ENCODE measurements at regions not wholly inside any gene's neighbourhood (a gene's known extent, or its start where the extent isn't known, plus 50 kb on each side); places are given as distances from the start of the nearest gene placed in this dataset.
A peak's percentile ranks its signal among the peaks of the same experiment; 100 is the strongest.
"Not testable (repeated sequence)": the region's sequence is repeated elsewhere in the genome, so short reads cannot be mapped to it uniquely, and the experiment has no call there.

DNA sequence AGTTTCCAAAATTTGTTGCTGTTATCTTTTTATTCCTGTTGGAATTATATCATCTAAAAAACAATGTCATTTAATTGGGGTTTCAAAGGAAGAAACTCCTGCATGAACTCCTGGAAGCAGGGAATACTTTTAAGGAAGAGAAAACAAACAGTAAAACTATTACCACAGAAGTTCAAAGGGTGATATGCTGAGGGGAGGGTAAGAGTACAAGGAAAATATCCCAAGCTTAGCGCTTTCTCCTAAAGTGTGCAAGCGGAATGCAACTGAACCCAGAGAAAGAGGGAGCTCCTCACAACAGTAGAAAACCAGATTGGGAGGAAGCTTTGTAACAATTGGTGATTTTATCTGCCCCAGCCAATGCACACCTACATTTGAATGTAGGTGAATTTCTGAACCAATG, 175.1 kb downstream of the NUFIP1 start:
- DNase-seq (no peak), ATAC-seq (no peak)

DNA sequence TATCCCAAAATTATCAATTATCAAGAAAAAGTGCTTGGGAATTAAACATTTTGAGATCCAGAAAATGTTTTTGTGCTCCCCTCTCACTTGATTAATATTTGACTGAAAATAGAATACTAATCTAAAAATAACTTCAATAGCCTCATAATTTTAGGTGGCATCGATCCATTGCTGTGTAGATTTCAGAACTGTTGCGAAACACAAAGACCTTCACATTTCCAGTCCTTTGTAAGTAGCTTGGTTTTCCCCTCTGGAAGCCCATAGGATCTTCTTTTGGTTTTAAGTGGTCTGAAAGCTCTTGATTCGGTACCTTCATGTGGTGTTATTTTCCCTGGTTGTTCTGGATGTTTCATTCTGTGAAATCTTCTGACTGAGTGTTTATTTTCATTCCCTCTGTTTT, 176.5 kb downstream of the NUFIP1 start:
- DNase-seq (no peak), ATAC-seq (no peak)

DNA sequence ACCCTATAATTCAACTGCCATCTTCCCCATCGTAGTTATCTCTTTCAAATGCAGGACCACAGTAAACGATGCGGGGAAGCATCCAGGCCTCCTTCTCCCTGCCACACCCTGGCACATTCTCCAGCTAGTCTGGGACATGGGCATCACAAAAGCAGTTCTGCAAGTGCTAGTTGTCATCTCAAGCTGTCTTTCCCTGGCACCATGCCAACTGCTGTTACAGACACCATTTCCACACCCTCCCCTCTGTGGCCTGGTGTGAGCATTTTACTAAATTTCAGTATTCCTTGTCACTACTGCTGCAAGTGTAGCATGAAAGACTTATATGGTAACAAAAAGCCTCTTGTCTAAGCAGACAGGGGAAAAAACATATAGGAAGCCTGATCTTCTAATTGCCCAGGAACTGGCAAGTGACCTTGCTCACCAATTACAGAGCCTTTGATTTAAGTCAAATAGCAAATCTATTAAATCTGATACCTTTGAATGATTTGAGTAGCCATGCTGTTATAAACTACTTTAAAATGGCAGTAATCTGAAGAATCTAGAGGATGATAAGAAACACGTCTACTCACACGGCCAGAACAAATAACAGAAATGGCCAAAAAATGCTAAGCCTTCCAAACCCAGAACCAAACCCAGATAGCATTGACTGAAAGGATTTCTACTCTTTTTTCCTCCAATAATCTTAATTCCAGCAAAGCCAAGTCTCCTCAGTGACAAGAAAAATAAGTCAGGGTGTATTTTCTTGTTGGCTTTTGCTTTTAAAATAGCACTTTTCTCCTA, 179.0 kb downstream of the NUFIP1 start:
- ATAC-seq: no peak
- no peak for DNase-seq

DNA sequence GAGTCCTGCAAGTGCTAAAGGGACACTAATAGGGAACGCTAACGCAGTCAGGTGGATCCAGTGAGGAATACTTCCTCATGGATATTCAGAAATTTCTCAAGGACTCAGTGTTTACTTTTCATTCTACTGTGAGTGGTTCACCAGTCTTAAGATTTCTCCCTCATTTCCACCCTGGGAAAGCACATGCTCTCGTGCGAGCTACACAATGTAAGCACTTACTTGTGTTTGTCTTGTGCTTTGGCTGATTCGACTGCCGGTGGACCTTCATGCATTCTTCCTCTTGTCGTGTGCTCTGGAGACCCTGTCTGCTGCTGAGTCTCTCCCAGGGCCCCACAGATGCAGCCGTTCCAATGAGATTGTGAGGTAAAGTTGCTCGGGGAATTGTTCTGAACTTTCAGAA, 180.1 kb downstream of the NUFIP1 start:
- DNase-seq (no peak), ATAC-seq (no peak)

DNA sequence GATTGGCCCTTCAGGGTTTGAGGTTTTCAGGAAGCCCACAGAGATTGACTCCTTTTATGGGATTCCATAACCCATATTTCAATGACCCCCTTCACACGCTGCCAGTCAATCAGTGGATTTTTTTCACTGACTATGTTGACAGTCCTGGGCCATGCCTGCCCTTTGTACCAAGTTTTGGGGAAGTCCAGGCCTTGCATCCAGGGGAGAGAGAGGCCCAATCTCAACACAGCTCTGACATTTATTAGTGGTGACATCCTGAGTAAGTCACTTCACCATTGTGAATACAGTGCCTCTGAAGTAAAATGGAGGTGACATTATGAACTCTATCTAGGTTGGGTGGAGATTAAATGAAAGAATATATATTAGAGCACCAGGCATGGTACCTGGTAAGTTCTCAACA, 181.1 kb downstream of the NUFIP1 start:
- DNase-seq: no peak
- no peak for ATAC-seq

DNA sequence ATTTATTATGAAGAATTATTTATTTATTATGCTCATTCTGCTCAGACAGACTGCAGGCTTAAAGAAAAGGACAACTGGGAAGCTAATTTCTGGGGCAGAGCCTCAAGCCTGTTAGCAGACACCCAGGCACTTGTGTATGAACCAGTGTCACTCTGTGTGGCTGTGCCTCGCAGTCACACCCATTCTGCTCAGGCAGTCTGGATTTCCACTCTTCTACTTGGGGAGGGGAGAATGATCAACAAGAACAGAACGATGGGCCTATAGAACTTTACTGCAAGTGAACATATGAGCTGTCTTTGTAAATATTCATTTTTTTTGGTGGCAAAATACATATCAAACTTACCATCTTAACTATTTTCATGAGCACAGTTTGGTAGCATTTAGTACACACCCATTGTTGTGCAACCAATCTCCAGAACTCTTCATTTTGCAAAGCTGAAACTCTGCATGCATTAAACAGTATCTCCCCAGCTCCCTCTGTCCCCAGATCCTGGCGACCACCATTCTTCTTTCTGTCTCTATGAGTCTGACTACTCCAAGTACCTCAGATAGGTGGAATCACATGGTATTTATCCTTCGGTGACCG, 181.7 kb downstream of the NUFIP1 start:
- ATAC-seq (no peak), DNase-seq (no peak)

DNA sequence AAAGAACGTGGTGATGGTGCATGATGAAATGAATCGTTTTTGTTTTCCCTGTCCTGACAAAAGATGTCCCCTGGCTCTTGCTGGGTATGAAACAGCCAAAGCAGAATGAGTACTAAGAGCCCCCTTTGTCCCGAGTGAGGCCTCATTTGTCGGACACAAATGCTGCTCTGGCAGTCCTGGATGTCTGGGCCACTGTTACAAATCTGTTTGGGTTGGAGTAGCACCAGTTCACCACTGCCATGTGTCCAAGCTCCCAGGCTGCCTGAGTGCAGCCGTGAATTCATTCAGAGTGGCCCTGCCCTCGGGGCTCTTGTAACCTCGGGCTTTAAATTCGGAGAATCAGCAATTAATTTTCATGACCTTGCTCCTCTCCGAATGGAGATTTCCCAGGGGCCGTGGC, 182.4 kb downstream of the NUFIP1 start:
- ATAC-seq (no peak), DNase-seq (no peak)

DNA sequence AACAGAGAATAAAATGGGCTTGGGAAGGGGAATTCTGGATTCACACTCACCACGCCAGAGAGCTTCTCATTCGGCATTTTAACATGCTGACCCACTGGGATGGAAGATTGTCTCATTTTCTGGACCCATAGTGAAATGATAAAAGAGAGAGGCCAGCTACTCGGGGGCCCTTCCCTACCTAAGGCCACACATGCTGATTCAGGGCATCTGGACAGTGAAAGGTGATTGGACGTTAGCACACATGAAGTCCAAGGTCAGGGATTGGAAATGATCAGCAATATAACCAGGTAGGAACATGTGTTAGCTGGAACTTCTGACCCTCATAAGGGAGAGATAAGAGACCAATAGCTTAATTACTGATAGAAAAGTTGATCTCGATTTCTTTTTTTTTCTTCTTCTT, 183.7 kb downstream of the NUFIP1 start:
- ATAC-seq (no peak), DNase-seq (no peak)

DNA sequence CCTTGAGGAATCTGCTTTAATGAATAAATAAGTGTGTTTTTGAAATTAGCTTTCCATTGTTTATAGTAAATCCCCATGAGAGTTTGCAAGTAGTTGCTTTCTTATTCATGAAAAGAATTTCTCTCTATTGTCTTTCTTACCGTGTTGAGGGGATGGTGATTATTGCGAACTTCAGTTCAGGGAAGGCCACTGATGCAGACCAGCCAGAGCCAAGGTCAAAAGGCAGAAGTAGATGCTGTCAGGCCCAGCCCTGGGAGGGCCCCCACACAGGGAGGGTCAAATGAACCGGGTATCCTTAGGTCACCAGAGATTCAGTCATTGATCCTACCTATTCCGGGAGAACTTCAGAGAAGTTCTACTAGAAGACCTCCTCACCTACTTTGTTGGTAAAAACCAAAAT, 185.9 kb downstream of the NUFIP1 start:
- DNase-seq (no peak), ATAC-seq (no peak)

DNA sequence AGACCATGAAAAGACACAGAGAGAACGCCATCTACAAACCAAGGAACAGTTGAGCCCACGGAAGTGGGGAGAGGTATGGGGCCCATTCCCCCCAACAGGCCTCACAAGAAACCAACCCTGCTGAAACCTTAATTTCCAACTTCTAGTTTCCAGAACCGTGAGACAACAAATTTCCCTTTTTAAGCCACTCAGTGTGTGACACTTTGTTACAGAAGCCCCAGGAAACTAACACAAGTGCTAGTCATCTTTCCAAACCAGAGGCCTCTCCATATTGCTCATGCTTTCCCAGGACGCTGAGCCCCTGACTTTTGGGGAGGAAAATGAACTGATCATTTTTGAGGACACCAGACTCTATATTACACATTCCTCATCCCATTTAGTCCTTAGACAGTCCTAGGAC, 186.8 kb downstream of the NUFIP1 start:
- no peak for DNase-seq
- peak; percentile 9 for ATAC-seq

DNA sequence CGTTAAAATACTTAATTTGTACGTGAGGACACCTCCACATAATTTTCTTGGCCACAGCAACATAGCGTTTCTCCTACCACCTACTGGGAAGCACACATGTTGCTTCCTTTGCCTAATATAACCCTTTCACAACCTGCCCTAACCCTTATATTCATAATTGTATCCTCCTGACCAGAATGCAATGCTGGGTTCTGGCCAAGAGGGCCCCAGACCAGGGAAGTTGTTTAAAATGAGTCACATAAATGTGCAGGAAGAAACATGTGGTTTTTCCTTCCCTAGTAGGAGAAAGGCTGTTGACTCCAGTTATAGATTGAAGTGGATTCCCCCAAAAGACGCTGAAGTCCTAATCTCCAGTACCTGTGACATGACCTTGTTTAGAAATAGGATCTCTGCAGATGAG, 187.3 kb downstream of the NUFIP1 start:
- no peak for DNase-seq
- no peak for ATAC-seq

DNA sequence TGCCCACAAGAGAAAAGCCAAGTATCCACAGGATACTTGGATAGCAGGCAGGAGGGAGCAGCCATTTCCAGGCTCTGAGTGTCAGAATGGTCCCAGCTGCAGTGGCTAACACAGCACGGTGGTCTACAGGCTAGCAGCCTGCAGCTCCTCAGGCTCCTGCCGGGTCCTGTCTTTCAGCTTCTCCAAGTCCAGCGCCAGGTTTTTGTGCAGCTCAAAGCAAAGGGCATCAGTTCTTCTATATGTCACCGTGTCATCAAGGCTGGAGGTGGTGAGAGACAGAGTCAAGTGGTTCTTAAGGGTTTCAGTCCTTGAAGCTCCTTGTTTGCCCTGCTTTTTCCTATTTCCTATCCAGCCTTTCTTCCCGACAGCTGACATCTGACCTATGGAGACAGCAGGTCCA, 188.6 kb downstream of the NUFIP1 start:
- no peak for ATAC-seq
- DNase-seq: no peak

DNA sequence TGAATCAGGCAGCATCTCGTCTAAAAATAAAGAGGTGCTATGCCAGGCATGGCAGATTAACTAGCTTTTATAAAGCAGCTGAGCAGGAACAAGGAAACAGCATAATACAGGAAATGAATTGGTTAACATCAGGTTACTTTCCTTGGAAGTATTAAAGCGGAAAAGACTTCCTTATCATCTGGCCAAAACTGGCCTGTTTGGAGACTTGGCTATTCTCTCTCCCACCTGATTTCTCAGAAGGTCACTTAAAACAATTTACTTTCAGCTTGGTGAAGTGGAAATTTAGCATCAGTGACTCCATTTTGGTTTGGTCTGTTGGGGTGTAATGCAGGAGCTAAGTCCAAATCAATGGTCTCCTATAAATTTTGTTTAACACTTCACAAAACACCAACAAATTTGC, 191.6 kb downstream of the NUFIP1 start:
- no peak for ATAC-seq
- no peak for DNase-seq

DNA sequence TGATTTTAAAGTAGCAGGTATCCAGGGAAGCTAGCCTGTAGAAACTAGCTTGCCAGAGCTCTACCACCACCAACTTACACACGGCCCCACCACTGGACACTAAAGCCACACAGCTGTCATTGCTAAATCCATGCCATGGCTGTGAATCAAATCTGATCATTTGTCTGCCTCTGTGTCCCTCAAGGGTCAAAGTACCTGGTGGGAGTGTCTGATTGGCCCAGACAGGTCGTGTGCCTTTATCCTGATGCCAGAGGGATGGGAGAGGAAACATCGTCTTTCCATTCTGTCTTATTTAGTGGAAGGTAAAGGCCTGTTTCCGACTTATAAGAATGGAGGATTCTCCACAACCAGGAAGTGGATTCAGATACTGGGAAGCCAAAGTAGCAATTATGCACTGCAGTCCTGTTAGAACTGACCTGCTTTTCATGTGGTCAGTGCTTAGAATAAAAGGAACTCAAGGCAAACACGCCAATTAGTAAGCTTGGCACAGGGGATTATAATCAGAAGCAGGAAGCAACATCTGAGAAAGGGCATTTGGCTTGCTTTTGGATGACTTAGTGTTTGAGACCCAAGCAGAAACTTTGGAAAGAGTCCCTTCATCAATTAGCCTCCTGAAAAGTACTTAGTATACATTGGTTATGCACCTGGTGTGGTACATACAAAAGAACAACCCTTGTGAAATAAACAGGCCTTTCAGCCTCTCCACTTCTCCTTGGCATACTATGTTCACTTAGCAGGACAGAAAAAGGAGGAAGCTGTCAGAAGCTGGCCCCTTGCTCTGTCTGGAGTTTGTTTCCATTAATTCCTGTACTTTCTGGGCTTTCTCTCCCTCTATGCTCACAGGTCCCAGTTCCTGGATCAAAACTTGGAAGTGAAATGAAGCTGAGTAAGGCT, 192.4 kb downstream of the NUFIP1 start:
- no peak for ATAC-seq
- DNase-seq: no peak

DNA sequence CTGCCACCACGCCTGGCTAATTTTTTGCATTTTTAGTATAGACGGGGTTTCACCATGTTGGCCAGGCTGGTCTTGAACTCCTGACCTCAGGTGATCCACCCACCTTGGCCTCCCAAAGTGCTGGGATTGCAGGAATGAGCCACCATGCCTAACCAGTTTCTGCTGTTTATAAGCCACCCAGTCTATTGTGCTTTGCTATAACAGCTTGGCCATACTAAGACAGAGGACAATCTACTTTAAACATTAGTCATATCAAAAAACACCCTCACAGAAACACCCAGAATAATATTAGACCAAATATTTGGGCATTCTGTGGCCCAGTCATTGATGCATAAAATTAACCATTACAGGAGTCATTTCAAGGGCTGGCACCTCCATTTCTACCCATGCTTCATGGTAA, 193.2 kb downstream of the NUFIP1 start:
- ATAC-seq, DNase-seq: not testable (repeated sequence)

DNA sequence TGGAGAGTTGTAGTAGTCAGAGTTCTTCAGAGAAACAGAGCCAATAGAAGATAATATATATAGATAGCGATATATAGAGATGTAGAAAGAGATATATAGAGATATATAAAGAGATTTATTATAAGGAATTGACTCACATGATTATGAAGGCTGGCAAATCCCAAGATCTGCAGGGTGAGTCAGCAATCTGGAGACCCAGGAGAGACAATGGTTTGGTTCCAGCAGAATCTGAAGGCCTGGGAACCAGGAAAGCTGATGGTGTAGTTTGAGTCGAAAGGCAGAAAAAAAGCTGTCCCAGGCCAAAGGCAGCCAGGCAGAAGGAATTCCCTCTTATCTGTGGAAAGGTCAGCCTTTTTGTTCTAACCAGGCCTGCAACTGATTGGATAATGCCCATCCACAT, 194.1 kb downstream of the NUFIP1 start:
- no peak for DNase-seq
- no peak for ATAC-seq

DNA sequence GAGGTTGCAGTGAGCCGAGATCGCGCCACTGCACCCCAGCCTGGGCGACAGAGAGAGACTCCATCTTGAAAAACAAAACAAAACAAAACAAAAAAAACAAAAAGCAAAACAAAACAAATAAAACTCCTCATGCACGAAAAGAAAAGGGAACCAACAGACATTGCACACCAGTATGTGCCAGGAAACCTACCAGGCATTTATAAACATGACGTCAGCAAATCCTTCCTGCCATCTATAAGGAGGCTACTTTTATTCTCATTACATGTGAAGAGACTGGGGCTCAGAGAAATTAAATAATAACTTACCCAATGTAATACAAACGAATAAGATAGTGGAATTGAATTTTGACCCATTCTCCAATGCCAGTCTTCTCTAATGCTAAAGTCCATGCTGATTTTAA, 197.2 kb downstream of the NUFIP1 start:
- no peak for DNase-seq
- ATAC-seq: no peak

DNA sequence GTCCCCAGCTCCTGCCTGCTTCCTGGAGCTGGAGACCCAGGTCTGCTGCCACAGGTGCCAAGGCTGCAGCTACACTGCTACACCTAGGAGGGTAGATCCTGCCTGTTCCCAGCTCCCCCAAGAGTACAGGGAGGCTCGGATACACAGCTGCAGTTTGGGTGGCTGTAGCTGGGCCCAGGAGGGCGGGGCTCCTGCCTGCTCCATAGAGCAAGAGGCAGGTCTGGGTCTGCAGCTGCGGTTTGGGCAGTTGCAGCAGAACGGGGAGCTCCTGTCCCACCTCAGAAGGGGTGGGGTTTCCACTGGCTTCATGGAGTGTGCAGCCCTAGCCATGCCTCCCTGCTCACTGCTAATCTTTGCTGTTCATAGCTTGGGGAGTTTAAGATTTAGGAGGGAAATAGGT, 199.0 kb downstream of the NUFIP1 start:
- ATAC-seq (no peak), DNase-seq (no peak)

DNA sequence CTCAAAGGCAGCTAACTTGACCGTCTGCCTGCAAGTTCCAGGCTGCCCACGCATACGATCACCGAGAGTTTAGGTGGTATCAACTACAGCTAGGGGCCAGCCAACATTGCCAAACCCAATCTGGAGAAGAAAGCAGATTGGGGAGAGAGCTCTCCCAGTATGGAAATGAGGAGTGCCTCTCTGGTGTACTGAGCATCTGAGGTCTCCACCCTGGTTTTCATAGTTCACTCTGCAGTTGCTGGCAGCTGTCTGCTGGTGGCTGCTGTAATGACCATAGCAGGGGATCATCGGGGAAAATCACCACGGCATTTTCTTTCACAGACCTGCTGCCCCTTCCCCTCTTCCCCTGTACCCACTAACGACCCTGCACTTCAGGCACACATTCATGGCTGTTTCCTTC, 201.7 kb downstream of the NUFIP1 start:
- no peak for DNase-seq
- ATAC-seq: no peak

DNA sequence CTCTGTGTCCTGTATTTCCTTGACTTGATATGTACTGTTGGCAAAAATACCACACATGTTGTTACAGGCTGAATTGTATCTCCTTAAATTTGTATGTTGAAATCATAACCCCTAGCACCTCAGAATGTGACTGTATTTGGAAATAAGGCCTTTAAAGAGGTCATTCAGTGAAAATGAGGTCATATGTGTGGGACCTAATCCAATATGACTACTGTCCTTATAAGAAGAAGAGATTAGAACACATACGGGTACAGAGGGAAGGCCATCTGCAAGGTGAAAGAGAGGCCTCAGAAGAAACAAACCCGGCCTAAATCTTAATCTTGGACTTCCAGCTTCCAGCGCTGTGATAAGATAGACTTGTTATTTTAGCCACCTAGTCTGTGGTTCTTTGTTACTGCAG, 202.5 kb downstream of the NUFIP1 start:
- DNase-seq: no peak
- no peak for ATAC-seq

DNA sequence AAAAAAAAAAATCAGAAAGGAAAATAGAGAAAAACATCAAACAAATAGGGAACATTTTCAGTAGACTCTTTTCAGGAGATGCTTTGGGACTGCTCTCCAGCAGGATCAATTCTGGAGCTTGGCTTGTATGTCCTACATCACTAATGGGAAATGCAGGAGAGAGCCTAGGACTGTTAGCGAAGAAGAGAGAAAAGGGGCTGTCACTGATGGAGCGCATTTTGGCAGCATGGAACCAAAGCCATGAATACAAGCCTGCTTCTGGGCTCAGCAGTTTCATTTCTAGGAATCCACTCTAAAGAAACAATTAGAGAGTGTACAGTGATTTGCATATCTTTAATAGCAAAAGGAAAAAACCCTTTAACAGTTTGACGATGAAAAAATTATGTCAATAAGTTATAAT, 203.9 kb downstream of the NUFIP1 start:
- DNase-seq (no peak), ATAC-seq (no peak)

DNA sequence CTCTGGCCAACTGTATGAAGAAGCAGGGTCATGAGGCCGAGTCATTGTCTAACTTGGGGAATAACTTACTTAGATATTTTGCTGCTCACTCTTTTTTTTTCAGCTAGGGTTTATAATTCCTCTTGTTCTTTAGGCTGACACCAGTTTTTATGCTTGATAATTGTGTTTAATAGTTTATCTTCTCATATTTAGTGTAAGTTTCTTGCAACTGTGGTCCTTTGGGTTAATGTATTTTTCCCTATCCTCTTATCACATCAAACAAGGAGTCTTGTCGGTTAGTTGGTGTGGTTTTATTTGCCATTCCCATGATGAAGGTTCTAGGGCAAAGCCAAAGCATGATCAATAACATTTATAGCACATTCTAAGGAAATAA, 204.6 kb downstream of the NUFIP1 start:
- ATAC-seq (no peak), DNase-seq (no peak)

DNA sequence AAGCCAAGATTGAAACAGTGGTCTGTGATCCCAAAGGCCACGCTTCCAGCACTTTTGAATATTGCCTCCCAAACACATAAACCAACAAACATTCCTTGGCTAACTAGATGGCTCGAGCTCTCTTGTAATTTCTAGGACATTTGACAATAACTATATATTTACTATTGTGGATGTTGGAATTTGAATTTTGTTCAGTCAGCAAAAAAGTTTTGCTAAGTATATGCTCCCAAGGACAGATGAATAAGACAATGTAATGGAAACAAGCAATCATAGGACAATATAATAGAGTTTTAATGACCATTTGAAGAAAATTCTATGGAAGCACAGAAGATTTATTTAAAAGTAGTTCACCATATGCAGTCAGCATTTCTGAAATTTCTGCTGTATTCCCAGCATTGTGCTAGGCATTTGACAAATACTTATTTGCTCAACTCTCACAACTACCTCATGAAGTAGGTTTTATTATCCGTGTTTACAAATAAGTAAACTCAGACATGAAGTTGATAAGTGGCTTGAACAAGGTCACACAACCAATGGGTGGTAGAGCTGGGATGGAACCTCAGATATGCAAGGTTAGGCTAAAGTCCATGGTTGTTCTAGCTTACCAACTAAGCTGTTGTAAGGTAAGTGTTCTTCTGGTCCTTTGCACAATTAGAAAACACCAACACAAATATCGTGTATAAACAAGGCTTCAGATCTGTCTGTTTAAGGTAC, 205.1 kb downstream of the NUFIP1 start:
- ATAC-seq: no peak
- DNase-seq: no peak
